ENCODE measurements at regions not wholly inside any gene's neighbourhood (a gene's known extent, or its start where the extent isn't known, plus 50 kb on each side); places are given as distances from the start of the nearest gene placed in this dataset.

GRCh38 chr7:37527109-37527508, 78.4 kb upstream of the ELMO1 start:
- Histone ChIP-seq H3K36me3 (no peaks in the 10 kb centered on the region), H3K9me3 (no peaks in the 10 kb centered on the region), H3K27me3 (no peaks in the 10 kb centered on the region), H3K27ac (no peak overlapping the region), H3K4me1 (ENCODE audit: control insufficient read depth in 1 of 2, insufficient read depth in 1 of 2, low read depth in 1 of 2, low read length in 1 of 2) (no peaks in the 10 kb centered on the region), H3K4me3 (ENCODE audit: low read depth in 1 of 2, low read length in 1 of 2) (no peak overlapping the region)
- TF ChIP-seq CTCF (IDR thresholded peaks at IDR 0.05): no peak

- Histone ChIP-seq H3K9me3 (no peaks in the 10 kb centered on the region), H3K4me3 (ENCODE audit: low read depth in 1 of 2, low read length in 1 of 2) (no peak overlapping the region), H3K27ac (no peak overlapping the region), H3K27me3 (no peaks in the 10 kb centered on the region), H3K4me1 (ENCODE audit: control insufficient read depth in 1 of 2, insufficient read depth in 1 of 2, low read depth in 1 of 2, low read length in 1 of 2) (no peaks in the 10 kb centered on the region), H3K36me3 (no peaks in the 10 kb centered on the region)
- no peak for TF ChIP-seq CTCF (IDR thresholded peaks at IDR 0.05)
Measured at GRCh38 chr7:37531225-37531624, 82.6 kb upstream of the ELMO1 start.

GRCh38 chr7:37532636-37533035, 84.0 kb upstream of the ELMO1 start:
- Histone ChIP-seq H3K27ac (no peak overlapping the region), H3K4me1 (ENCODE audit: control insufficient read depth in 1 of 2, insufficient read depth in 1 of 2, low read depth in 1 of 2, low read length in 1 of 2) (no peaks in the 10 kb centered on the region), H3K4me3 (ENCODE audit: low read depth in 1 of 2, low read length in 1 of 2) (no peak overlapping the region), H3K36me3 (no peaks in the 10 kb centered on the region), H3K27me3 (no peaks in the 10 kb centered on the region), H3K9me3 (no peaks in the 10 kb centered on the region)
- no peak for TF ChIP-seq CTCF (IDR thresholded peaks at IDR 0.05)

GRCh38 chr7:37534893-37535610, 86.4 kb upstream of the ELMO1 start:
- Histone ChIP-seq H3K27me3 (no peaks in the 10 kb centered on the region), H3K4me1 (ENCODE audit: control insufficient read depth in 1 of 2, insufficient read depth in 1 of 2, low read depth in 1 of 2, low read length in 1 of 2) (no peaks in the 10 kb centered on the region), H3K27ac (no peak overlapping the region), H3K36me3 (no peaks in the 10 kb centered on the region), H3K9me3 (no peaks in the 10 kb centered on the region), H3K4me3 (ENCODE audit: low read depth in 1 of 2, low read length in 1 of 2) (no peak overlapping the region)
- TF ChIP-seq CTCF (IDR thresholded peaks at IDR 0.05): no peak

GRCh38 chr7:37535841-37536240, 87.2 kb upstream of the ELMO1 start:
- Histone ChIP-seq H3K27ac (no peak overlapping the region), H3K4me1 (ENCODE audit: control insufficient read depth in 1 of 2, insufficient read depth in 1 of 2, low read depth in 1 of 2, low read length in 1 of 2) (no peaks in the 10 kb centered on the region), H3K27me3 (no peaks in the 10 kb centered on the region), H3K9me3 (no peaks in the 10 kb centered on the region), H3K4me3 (ENCODE audit: low read depth in 1 of 2, low read length in 1 of 2) (no peak overlapping the region), H3K36me3 (no peaks in the 10 kb centered on the region)
- TF ChIP-seq CTCF (IDR thresholded peaks at IDR 0.05): no peak

Measured in neutrophil (primary cell).